ENCODE measurements at regions not wholly inside any gene's neighbourhood (a gene's known extent, or its start where the extent isn't known, plus 50 kb on each side); places are given as distances from the start of the nearest gene placed in this dataset.

- H3K27me3 ChIP-seq (ENCODE audit: insufficient read depth, low read length, poor library complexity): no peaks in the 10 kb centered on the region
- no peaks in the 10 kb centered on the region for H3K4me1 ChIP-seq (ENCODE audit: insufficient read depth, low read length)
- H4K20me1 ChIP-seq (ENCODE audit: insufficient read depth, low read length): no peaks in the 10 kb centered on the region
- no peak overlapping the region for H3K27ac ChIP-seq (ENCODE audit: low read length)
- no peak for TF ChIP-seq CTCF (IDR thresholded peaks at IDR 0.05; ENCODE audit: borderline replicate concordance, extremely low read depth, low read length, poor library complexity, severe bottlenecking)
- TF ChIP-seq EZH2 (IDR thresholded peaks at IDR 0.05; ENCODE audit: borderline replicate concordance, low read depth, low read length, severe bottlenecking): no peak
- no peaks in the 10 kb centered on the region for H3K36me3 ChIP-seq (ENCODE audit: insufficient read depth, low read length)
- H3K9me3 ChIP-seq (ENCODE audit: insufficient read depth, low read length, severe bottlenecking): no peaks in the 10 kb centered on the region
- DNase-seq (no peak), ATAC-seq (ENCODE audit: insufficient read depth, low read depth) (no peak)
- no peak overlapping the region for H3K4me3 ChIP-seq (ENCODE audit: low read depth in 1 of 2, low read length in 2 of 2)
- H2AFZ ChIP-seq (ENCODE audit: low read depth, low read length): no peak overlapping the region
- no peaks in the 10 kb centered on the region for H3K79me2 ChIP-seq (ENCODE audit: insufficient read depth, low read length)
- no peak overlapping the region for H3K4me2 ChIP-seq (ENCODE audit: insufficient read depth, low read length)
- no peak overlapping the region for H3K9ac ChIP-seq (ENCODE audit: low read depth, low read length)
Measured at GRCh38 chr11:44505581-44506054, 59.8 kb upstream of the CD82 start.

GRCh38 chr11:44506375-44507016 is 59.0 kb upstream of the CD82 start:
- no peaks in the 10 kb centered on the region for H3K27me3 ChIP-seq (ENCODE audit: insufficient read depth, low read length, poor library complexity)
- no peak overlapping the region for H3K4me2 ChIP-seq (ENCODE audit: insufficient read depth, low read length)
- H3K79me2 ChIP-seq (ENCODE audit: insufficient read depth, low read length): no peaks in the 10 kb centered on the region
- no peaks in the 10 kb centered on the region for H4K20me1 ChIP-seq (ENCODE audit: insufficient read depth, low read length)
- ATAC-seq (ENCODE audit: insufficient read depth, low read depth) (no peak), DNase-seq (no peak)
- no peak overlapping the region for H3K4me3 ChIP-seq (ENCODE audit: low read depth in 1 of 2, low read length in 2 of 2)
- H3K36me3 ChIP-seq (ENCODE audit: insufficient read depth, low read length): no peaks in the 10 kb centered on the region
- H3K9me3 ChIP-seq (ENCODE audit: insufficient read depth, low read length, severe bottlenecking): no peaks in the 10 kb centered on the region
- no peak overlapping the region for H3K9ac ChIP-seq (ENCODE audit: low read depth, low read length)
- TF ChIP-seq EZH2 (IDR thresholded peaks at IDR 0.05; ENCODE audit: borderline replicate concordance, low read depth, low read length, severe bottlenecking) (no peak), CTCF (IDR thresholded peaks at IDR 0.05; ENCODE audit: borderline replicate concordance, extremely low read depth, low read length, poor library complexity, severe bottlenecking) (no peak)
- no peak overlapping the region for H3K27ac ChIP-seq (ENCODE audit: low read length)
- H2AFZ ChIP-seq (ENCODE audit: low read depth, low read length): no peak overlapping the region
- H3K4me1 ChIP-seq (ENCODE audit: insufficient read depth, low read length): no peaks in the 10 kb centered on the region

- Histone ChIP-seq H3K4me1 (ENCODE audit: insufficient read depth, low read length) (no peaks in the 10 kb centered on the region), H4K20me1 (ENCODE audit: insufficient read depth, low read length) (no peaks in the 10 kb centered on the region), H3K9ac (ENCODE audit: low read depth, low read length) (no peak overlapping the region), H3K27ac (ENCODE audit: low read length) (no peak overlapping the region), H3K9me3 (ENCODE audit: insufficient read depth, low read length, severe bottlenecking) (no peaks in the 10 kb centered on the region), H3K36me3 (ENCODE audit: insufficient read depth, low read length) (no peaks in the 10 kb centered on the region), H3K4me2 (ENCODE audit: insufficient read depth, low read length) (no peak overlapping the region), H3K27me3 (ENCODE audit: insufficient read depth, low read length, poor library complexity) (peaks cover 4% of the 10 kb centered on the region), H3K4me3 (ENCODE audit: low read depth in 1 of 2, low read length in 2 of 2) (no peak overlapping the region), H3K79me2 (ENCODE audit: insufficient read depth, low read length) (no peaks in the 10 kb centered on the region), H2AFZ (ENCODE audit: low read depth, low read length) (no peak overlapping the region)
- DNase-seq (no peak), ATAC-seq (ENCODE audit: insufficient read depth, low read depth) (no peak)
- TF ChIP-seq EZH2 (IDR thresholded peaks at IDR 0.05; ENCODE audit: borderline replicate concordance, low read depth, low read length, severe bottlenecking): no peak
- no peak for TF ChIP-seq CTCF (IDR thresholded peaks at IDR 0.05; ENCODE audit: borderline replicate concordance, extremely low read depth, low read length, poor library complexity, severe bottlenecking)
Measured at GRCh38 chr11:44507491-44507890, 58.0 kb upstream of the CD82 start.
